ENCODE measurements at regions not wholly inside any gene's neighbourhood (a gene's known extent, or its start where the extent isn't known, plus 50 kb on each side); places are given as distances from the start of the nearest gene placed in this dataset.

DNA sequence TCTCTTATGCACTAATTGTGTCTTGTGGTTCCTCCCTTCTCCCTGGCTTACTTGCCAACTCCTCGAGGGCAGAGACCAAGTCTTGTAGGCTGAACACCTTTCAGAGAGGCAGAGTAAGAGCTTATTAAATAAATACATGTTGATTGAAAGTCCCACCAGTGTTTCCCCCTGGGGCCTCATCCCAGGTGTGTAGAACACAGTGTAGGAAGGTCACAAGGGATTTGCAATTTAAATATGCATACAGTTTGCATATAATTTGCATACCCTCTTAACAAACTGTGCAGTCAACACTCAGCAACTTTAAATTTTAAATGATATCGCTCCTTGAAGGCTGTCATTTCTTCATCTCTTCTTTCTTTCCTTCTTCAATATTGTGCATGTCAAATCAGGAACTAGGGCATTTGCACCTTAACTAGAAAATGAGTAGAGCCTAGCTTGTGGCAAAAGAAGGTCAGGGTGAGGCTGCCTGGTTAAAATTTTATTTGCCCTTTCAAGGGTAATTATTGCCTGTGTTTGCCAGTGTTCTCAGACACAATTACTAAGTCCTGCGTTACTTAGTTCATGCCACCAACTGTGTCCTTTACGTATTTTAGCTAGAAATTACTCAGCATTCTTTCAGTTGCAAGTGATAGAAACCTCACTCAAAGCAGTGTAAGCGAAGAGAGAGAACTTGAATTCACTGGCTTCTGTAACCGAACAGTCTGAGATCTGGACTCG lies 465.7 kb downstream of the HAPSTR1 start:
- intact Hi-C loops (cut with micrococcal nuclease; ENCODE audit: unreplicated experiment): no loop called here
- ChIA-PET CTCF (no interaction called here), POLR2A (ENCODE audit: low non-redundant PET) (no interaction called here)
- Histone ChIP-seq H3K27ac (ENCODE audit: low read depth, low read length, poor library complexity, severe bottlenecking) (no peak overlapping the region), H3K36me3 (ENCODE audit: insufficient read depth, low read length, poor library complexity, severe bottlenecking) (no peaks in the 10 kb centered on the region), H3K9me3 (ENCODE audit: low read depth, low read length, poor library complexity, severe bottlenecking) (no peaks in the 10 kb centered on the region), H3K4me1 (ENCODE audit: insufficient read depth, low read length, poor library complexity, severe bottlenecking) (no peaks in the 10 kb centered on the region), H3K27me3 (replicated peaks; ENCODE audit: insufficient read depth, low read depth, low read length, poor library complexity) (no peaks in the 10 kb centered on the region), H3K4me3 (ENCODE audit: low read depth, low read length, poor library complexity, severe bottlenecking) (no peak overlapping the region)
- TF ChIP-seq EZH2 (IDR thresholded peaks at IDR 0.05; ENCODE audit: borderline replicate concordance, low read depth, low read length, poor library complexity, severe bottlenecking): no peak
- TF ChIP-seq, protein P1, sequence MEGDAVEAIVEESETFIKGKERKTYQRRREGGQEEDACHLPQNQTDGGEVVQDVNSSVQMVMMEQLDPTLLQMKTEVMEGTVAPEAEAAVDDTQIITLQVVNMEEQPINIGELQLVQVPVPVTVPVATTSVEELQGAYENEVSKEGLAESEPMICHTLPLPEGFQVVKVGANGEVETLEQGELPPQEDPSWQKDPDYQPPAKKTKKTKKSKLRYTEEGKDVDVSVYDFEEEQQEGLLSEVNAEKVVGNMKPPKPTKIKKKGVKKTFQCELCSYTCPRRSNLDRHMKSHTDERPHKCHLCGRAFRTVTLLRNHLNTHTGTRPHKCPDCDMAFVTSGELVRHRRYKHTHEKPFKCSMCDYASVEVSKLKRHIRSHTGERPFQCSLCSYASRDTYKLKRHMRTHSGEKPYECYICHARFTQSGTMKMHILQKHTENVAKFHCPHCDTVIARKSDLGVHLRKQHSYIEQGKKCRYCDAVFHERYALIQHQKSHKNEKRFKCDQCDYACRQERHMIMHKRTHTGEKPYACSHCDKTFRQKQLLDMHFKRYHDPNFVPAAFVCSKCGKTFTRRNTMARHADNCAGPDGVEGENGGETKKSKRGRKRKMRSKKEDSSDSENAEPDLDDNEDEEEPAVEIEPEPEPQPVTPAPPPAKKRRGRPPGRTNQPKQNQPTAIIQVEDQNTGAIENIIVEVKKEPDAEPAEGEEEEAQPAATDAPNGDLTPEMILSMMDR (conservative IDR thresholded peaks at IDR 0.05; ENCODE audit: low read depth, low read length): no peak
- BruUV-seq (replicated peaks): no TSS peak
- no peak for DNase-seq (ENCODE audit: low spot score)

DNA sequence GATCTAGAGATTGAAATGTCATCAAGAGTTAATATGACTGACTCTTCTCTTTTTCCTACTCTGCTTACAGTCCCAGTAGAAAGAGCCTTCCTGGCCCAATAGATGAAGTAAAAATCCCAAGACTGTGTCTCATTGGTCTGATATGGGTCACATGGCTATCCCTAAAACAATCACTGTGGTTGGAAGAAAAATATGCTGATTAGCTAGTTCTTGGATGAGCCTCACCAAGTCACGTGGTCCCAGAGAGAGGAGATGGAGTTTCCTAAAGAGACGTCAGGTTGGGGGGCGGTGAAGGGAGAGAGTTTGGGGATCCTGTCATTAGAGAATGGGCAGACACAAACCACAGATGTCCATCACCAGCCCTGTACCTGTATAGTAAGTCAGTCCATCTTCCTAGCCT lies 466.3 kb downstream of the HAPSTR1 start:
- no peaks in the 10 kb centered on the region for H3K4me1 ChIP-seq (ENCODE audit: insufficient read depth, low read length, poor library complexity, severe bottlenecking)
- H3K27ac ChIP-seq (ENCODE audit: low read depth, low read length, poor library complexity, severe bottlenecking): no peak overlapping the region
- H3K4me3 ChIP-seq (ENCODE audit: low read depth, low read length, poor library complexity, severe bottlenecking): no peak overlapping the region
- CTCF ChIA-PET: no interaction called here
- no peaks in the 10 kb centered on the region for H3K36me3 ChIP-seq (ENCODE audit: insufficient read depth, low read length, poor library complexity, severe bottlenecking)
- H3K9me3 ChIP-seq (ENCODE audit: low read depth, low read length, poor library complexity, severe bottlenecking): no peaks in the 10 kb centered on the region
- TF ChIP-seq, protein P1 (conservative IDR thresholded peaks at IDR 0.05; ENCODE audit: low read depth, low read length): no peak
- TF ChIP-seq EZH2 (IDR thresholded peaks at IDR 0.05; ENCODE audit: borderline replicate concordance, low read depth, low read length, poor library complexity, severe bottlenecking): no peak
- intact Hi-C loops (cut with micrococcal nuclease; ENCODE audit: unreplicated experiment): no loop called here
- DNase-seq (ENCODE audit: low spot score): no peak
- POLR2A ChIA-PET (ENCODE audit: low non-redundant PET): no interaction called here
- H3K27me3 ChIP-seq (replicated peaks; ENCODE audit: insufficient read depth, low read depth, low read length, poor library complexity): no peaks in the 10 kb centered on the region
- BruUV-seq (replicated peaks): no TSS peak

- H3K9me3 ChIP-seq (ENCODE audit: low read depth, low read length, poor library complexity, severe bottlenecking): no peaks in the 10 kb centered on the region
- intact Hi-C loops (cut with micrococcal nuclease; ENCODE audit: unreplicated experiment): no loop called here
- no peaks in the 10 kb centered on the region for H3K36me3 ChIP-seq (ENCODE audit: insufficient read depth, low read length, poor library complexity, severe bottlenecking)
- H3K27me3 ChIP-seq (replicated peaks; ENCODE audit: insufficient read depth, low read depth, low read length, poor library complexity): no peaks in the 10 kb centered on the region
- ChIA-PET CTCF (no interaction called here), POLR2A (ENCODE audit: low non-redundant PET) (no interaction called here)
- no peak overlapping the region for H3K4me3 ChIP-seq (ENCODE audit: low read depth, low read length, poor library complexity, severe bottlenecking)
- H3K4me1 ChIP-seq (ENCODE audit: insufficient read depth, low read length, poor library complexity, severe bottlenecking): no peaks in the 10 kb centered on the region
- TF ChIP-seq, protein P1 (conservative IDR thresholded peaks at IDR 0.05; ENCODE audit: low read depth, low read length): no peak
- TF ChIP-seq EZH2 (IDR thresholded peaks at IDR 0.05; ENCODE audit: borderline replicate concordance, low read depth, low read length, poor library complexity, severe bottlenecking): no peak
- no peak overlapping the region for H3K27ac ChIP-seq (ENCODE audit: low read depth, low read length, poor library complexity, severe bottlenecking)
- no peak for DNase-seq (ENCODE audit: low spot score)
- no TSS peak for BruUV-seq (replicated peaks)
Observed at GRCh38 chr16:9566099-9566498, 474.7 kb downstream of the HAPSTR1 start.
